GM18517 (cell line): ENCODE measurements at regions not wholly inside any gene's neighbourhood (a gene's known extent, or its start where the extent isn't known, plus 50 kb on each side); places are given as distances from the start of the nearest gene placed in this dataset.
"Not testable (repeated sequence)": the region's sequence is repeated elsewhere in the genome, so short reads cannot be mapped to it uniquely, and the experiment has no call there.

Experiments
- ATAC-seq: cut with Tn5 transposase; IDR thresholded peaks from one replicate; pipeline ENCODE4 v1.9.1; 2021; ENCODE audit warnings: mild to moderate bottlenecking, moderate library complexity; ENCODE audit not compliant: unreplicated experiment

DNA sequence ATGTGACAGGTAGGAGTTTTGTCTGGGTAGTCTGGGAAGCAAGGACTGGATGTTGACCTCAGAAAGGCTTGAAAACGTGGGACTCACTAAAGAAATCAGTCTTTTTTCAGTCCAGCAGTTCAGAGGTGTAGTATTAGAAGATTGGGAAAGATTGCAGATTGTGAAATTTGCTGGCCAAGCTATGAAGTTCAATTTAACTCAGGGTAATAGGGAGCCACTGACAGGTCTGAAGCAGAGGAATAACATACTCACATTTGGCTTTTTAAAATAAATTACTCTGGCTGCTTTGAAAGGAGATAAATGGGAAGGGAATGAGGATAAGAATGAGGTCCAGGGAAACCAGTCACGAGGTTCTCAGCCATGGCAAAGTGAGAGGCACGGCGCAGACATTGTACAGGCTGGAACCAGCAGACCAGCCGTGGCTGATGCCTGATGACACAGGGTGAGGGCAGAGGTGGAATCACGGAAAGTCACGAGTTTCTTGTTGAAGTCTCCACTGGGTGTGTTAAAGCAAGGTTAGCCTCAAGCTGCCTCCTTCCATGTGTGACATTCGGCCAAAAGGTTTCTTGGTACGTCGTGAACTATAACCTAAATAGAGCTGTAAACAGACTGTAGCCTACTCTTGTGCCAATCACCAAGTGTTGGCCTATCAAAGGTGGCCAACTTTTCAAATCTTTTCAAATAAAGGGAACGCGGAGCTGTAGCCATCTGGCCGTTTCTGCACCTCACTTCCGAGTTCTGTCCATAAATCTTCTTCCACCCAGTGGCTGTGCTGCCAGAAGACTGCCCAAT lies 377.6 kb downstream of the IRS2 start:
- ATAC-seq: no peak

DNA sequence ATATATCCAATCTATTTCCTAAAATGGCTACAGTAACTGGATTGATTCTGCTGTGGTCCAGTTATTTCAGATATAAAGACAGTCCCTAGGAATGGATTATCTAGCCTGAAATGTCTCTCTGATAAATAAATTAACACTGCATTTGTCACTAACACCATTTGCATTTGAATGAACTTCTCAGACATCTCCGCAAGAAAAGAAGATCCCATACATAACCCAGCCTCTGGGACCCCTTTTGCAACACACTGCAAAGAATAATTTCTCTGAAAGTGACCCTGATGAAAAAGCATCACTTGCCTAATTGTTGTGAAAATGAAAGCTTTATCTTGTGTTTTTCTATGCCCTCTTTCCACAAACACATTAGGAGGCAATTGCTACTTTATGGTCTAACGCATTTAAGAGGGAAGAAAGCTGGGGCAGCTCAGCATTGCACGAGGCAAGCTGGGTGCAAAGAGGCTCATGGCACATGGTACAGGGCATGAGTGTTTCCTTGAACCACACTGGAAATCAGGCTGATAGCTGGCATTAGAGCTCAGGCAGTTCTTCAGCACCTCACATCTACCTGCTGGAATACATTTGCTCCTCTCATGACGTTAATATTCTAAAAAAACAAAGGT lies 379.9 kb downstream of the IRS2 start:
- ATAC-seq: no peak

- ATAC-seq: no peak
Measured at GRCh38 chr13:109403012-109403421, 383.4 kb downstream of the IRS2 start.

GRCh38 chr13:109401891-109402290 lies 384.5 kb downstream of the IRS2 start:
- no peak for ATAC-seq

DNA sequence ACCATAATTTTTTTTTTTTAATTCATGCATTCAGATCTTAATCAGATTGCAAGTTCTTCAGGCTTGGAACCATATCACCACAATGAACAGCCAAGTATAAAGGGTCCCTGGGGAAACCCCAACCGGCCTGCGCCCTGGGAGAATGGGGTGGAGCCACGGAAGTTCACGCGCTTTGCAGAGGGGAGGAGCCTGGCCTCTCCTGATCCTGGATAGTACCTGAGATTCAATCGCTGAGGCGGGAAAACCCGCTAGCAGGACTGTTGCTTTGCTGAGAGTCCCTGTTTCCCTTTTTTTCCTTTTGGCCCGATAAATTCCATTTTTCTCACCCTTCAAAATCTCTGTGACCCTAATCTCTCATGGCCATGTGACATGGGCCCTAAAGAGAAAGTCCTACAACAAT lies 385.1 kb downstream of the IRS2 start:
- ATAC-seq: no peak

DNA sequence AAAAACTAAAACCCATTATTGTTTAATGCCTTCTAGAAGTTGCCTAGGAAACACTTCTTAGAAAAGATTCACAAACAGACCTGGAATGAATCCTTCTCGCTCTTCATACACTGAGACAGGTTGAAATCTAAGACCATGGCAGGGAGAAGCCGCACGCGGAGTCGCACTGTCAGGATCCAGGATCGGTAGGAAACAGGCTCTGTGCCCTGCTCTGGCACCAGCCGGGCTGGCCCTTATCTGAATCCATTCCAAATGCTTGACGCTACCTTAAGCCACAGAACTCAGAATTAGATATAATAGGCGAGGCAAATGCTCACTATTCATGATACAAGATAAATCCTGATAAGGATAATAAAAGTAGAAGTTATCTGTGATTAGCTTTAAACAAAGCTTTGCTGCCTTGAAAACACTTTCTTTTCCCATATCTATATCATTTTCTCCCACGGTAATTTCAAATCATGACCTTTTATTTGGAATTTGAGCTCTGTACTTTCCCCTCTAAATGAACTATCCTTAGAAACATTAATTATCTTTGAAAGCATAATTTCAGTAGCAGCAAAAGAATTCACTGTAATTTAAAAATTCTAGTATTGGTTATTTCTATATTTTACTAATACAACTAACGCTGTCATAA lies 385.6 kb downstream of the IRS2 start:
- no peak for ATAC-seq

GRCh38 chr13:109400209-109400608 lies 386.2 kb downstream of the IRS2 start:
- ATAC-seq: no peak

GRCh38 chr13:109398071-109398470 lies 388.3 kb downstream of the IRS2 start:
- not testable (repeated sequence) for ATAC-seq

- no peak for ATAC-seq
Measured at GRCh38 chr13:109397285-109397684, 389.1 kb downstream of the IRS2 start.

GRCh38 chr13:109396266-109396665 lies 390.1 kb downstream of the IRS2 start:
- no peak for ATAC-seq

DNA sequence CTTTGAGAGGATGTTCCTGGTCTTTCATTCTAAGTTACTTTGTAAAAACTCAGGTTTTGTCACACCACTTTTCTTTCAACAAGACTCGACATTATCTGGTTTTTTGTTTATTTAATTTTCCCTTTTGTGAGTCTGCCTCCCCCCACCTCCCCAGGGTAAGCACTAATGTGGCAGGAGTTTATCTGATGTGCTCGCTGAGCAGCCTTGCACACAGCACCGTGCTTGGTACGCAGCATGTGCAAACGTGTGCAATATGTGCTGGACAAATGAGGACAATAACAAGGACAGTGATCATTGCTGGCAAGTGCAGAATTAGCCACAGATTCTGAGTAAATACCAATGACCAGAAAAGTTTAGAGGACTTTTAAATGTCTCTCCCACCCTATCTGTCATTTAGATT lies 391.4 kb downstream of the IRS2 start:
- no peak for ATAC-seq

- ATAC-seq: no peak
Measured at GRCh38 chr13:109394311-109394988, 391.9 kb downstream of the IRS2 start.

- no peak for ATAC-seq
Measured at GRCh38 chr13:109393045-109393444, 393.3 kb downstream of the IRS2 start.

DNA sequence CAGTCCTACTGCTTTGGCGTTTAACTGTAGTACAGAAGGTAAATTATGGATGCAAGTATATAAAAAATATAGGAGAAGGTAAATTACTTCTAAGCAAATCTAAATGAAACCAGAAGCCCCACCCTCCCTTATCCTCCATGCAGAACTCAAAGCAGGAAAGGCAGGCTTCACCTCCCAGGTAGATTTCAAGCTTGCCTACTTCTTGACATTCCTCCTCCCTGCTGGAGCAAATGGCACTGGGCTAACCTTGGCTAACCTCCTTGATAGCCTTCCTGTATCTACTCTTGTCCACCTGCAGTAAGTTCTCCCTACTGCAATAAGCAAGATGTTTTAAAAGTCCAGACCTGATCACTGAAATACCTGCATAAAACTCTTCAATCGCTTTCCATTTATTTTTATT lies 396.0 kb downstream of the IRS2 start:
- ATAC-seq: no peak

GRCh38 chr13:109389892-109390345 lies 396.5 kb downstream of the IRS2 start:
- ATAC-seq: no peak

DNA sequence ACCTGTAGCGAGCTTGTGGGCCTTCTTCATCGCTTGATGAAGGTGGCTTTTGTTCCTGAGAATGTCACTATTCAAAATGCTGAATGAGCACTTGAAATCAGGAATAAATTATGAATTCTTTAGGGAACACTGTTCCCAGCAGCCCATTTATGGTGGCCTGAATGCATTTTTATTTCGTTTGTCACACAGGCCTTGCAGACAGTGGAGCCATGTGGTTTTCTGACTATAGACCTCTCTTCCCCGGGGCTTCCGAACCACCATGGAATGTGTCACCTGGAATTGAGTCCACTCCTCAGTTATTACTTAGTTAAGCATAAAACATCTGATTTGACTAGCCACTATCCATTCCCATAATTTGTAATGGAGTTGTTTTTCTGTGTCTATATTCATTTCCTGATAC lies 396.9 kb downstream of the IRS2 start:
- no peak for ATAC-seq

DNA sequence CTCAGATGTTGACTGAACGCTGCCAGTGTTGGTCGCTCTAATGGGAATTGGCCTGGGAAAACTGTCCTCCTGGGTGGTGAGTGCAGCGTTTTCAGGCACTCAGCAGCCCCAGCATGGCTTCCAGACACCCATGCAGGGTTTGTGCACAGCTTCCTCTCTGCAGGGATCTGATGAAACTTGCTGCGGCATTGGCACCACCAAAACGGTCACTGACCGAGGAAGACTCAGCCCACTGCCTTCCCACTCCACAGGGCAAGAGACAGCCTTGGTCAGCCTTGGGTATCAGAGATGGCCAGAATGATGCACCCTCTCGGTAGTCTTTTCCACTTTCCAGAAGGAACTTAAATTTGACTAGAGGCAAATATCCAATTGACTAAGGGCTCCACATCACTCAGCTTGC lies 398.9 kb downstream of the IRS2 start:
- ATAC-seq: no peak

DNA sequence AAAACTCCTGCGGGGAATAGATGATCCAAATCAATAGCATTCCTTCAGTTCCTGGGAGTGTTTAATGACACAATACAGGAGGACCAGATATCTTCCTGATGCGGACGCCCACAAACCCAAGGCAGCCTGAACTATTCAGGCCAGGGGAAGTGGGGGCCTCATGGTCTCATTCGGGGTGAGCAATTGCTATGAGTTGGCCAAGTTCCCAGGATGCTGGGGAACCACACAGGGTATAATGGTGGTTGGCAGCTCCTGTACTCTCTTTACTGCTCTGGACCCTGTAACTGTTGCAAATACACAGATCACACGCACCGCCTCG lies 401.2 kb downstream of the IRS2 start:
- no peak for ATAC-seq

DNA sequence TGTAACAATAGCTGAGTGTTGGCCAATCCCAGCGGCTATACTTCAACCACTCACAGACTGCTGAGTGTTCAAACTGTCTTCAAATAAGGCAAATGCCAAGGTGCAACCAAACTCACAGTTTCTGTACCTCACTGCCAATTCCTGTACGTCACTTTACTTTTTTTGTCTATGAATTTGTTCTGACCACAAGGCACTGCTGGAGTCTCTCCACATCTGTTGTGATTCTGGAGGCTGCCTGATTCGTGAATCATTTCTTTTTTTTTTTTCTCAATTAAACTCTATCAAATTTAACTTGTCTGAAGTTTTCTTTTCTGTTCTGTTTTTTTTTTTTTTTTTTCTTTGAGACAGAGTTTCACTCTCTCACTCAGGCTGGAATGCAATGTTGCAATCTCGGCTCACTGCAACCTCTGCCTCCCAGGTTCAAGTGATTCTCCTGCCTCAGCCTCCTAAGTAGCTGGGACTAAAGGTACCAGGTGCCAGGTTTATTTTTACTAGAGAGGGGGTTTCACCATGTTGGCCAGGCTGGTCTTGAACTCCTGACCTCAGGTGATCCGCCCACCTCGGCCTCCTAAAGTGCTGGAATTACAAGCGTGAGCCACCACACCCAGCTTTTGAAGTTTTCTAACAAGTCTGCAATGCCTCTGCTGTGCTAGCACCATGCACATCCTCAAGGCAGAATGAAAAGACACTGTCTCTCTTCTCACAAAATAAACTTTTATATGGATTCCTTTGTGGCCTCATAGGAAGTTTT lies 401.7 kb downstream of the IRS2 start:
- no peak for ATAC-seq

DNA sequence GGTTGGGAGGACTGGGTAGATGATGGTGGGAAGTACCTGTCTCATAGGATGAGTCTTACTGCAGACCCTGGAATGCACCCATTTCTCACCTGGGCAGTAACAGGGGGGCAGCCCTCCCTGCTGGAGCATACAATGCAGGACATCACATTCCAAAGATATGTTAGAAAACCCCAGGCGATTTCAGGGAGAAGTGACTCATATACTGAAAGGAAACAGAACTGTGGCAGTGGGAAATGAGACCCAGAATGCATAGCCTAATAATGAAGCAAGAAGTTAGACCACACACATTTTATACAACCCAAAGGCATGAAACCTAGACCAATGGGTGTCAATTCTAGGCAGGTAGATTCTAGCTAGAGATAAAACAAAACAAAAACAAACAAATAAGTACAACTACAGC lies 402.7 kb downstream of the IRS2 start:
- ATAC-seq: no peak
